NCI-H526 treated with DMSO at 0.1 percent for 48 hours (cell line): ENCODE measurements at regions not wholly inside any gene's neighbourhood (a gene's known extent, or its start where the extent isn't known, plus 50 kb on each side); places are given as distances from the start of the nearest gene placed in this dataset.
"Not testable (repeated sequence)": the region's sequence is repeated elsewhere in the genome, so short reads cannot be mapped to it uniquely, and the experiment has no call there.

Experiments
- DNase-seq: peaks from one replicate; lab custom pipeline; 2025; lab: John Stamatoyannopoulos, UW

DNA sequence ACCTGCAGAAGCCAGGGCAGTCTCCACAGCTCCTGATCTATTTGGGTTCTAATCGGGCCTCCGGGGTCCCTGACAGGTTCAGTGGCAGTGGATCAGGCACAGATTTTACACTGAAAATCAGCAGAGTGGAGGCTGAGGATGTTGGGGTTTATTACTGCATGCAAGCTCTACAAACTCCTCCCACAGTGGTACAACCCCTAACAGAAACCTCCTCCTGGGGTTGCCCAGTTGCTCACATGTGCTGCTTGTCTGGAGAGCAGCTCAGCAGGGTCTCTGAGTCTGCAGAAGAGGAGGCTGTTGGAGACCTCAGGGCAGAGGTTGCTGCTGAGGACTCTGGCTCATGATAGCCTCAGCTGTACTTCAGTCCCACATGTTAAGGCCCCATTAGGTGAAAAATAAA lies 1269.1 kb downstream of the RPIA start:
- DNase-seq: not testable (repeated sequence)

- DNase-seq: not testable (repeated sequence)
Measured at GRCh38 chr2:89968567-89968966, 1277.1 kb downstream of the RPIA start.

- DNase-seq: not testable (repeated sequence)
Measured at GRCh38 chr2:89969190-89969589, 1277.7 kb downstream of the RPIA start.

DNA sequence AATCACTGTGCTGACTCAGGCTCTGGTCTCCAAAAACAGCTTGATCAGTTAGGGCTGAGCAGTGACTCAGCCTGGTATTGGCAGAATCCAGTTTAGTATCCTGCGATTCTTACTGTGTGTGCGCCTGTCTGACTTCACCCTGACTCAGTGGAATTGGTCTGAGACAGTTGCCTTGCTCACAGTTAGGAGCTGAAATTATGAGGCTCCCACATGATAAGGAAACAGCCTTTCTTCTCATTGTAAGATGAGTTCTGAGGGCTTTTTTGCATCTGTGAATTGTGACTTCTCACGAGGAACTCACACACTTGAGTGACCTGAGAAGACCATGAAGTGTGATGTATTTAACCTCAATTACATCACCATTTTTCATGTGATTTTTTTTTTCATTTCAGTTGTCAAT lies 1282.4 kb downstream of the RPIA start:
- not testable (repeated sequence) for DNase-seq

- DNase-seq: not testable (repeated sequence)
Measured at GRCh38 chr2:89979826-89980537, 1288.5 kb downstream of the RPIA start.

GRCh38 chr2:89982246-89982645 lies 1290.8 kb downstream of the RPIA start:
- DNase-seq: not testable (repeated sequence)

DNA sequence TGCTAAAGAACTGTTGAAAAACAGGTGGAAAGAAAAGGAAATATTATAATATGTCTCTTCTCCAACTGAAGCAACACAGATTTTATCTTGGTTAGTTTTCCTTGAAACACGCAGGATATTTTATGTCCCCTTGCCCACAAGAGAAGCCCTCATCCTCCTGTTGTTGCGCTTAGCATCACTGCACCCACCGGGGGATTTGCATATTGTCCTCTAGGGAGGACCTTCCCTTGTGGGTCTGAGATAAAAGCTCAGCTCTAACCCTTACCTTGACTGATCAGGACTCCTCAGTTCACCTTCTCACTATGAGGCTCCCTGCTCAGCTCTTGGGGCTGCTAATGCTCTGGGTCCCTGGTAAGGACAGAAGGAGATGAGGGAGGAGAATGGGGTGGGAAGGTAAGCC lies 1294.2 kb downstream of the RPIA start:
- DNase-seq: not testable (repeated sequence)

DNA sequence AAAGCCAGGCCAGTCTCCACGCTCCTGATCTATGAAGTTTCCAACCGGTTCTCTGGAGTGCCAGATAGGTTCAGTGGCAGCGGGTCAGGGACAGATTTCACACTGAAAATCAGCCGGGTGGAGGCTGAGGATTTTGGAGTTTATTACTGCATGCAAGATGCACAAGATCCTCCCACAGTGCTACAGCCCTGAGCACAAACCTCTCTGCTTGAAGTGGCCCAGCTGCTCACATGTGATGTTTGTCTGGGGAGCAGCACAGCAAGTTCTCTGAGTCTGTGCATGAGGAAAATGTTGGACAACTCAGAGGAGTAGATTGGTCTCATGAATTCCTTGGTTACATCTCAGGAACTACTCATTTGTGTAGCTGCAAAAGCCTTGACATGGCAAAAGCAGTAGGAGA lies 1295.1 kb downstream of the RPIA start:
- not testable (repeated sequence) for DNase-seq

DNA sequence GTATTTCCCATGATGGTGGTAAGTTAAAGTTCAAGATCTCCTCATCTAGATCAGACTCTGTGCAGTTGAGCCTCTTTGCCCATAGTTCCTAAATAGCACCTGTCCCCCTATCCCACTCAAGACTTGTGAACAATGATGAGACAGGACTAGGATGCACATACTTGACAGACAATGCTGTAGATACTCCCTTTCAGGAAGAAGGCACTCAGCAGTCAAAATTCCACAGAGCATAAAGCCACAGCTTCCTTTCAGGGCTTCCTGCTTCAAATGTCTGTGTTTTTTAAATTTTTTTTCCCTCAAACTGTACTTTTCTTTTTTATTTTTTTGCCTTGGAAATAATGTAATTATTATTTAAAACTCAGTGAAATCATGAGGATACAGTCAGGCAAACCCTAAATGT lies 1305.3 kb downstream of the RPIA start:
- DNase-seq: not testable (repeated sequence)

- not testable (repeated sequence) for DNase-seq
Measured at GRCh38 chr2:90004553-90004952, 1313.1 kb downstream of the RPIA start.

DNA sequence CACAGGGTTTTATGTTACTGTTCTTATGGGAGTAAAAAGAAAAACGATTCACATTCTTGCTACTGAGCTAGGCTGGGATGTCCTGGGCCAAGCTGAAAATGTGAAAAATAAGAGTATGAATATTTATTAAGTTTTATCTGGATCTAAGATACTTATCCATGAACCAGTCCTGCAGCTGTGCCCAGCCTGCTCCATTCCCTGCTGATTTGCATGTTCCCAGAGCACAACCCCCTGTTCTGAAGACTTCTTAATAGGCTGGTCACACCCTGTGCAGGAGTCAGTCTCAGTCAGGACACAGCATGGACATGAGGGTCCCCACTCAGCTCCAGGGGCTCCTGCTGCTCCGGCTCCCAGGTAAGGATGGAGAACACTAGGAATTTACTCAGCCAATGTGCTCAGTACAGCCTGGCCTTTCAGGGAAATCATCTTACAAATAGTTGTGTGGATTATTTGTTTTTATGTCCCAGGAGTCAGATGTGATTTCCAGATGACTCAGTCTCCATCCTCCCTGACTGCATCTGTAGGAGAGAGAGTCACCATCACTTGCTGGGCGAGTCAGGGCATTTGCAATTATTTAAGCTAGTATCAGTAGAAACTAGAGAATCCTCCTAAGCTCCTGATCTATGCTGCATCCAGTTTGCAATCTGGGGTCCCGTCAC lies 1319.1 kb downstream of the RPIA start:
- DNase-seq: not testable (repeated sequence)

GRCh38 chr2:90011101-90011443 lies 1319.6 kb downstream of the RPIA start:
- DNase-seq: not testable (repeated sequence)

- DNase-seq: not testable (repeated sequence)
Measured at GRCh38 chr2:90019908-90020307, 1328.4 kb downstream of the RPIA start.

- DNase-seq: not testable (repeated sequence)
Measured at GRCh38 chr2:90021234-90021633, 1329.8 kb downstream of the RPIA start.

GRCh38 chr2:90027231-90027643 lies 1335.8 kb downstream of the RPIA start:
- not testable (repeated sequence) for DNase-seq

GRCh38 chr2:90028381-90029079 lies 1337.1 kb downstream of the RPIA start:
- not testable (repeated sequence) for DNase-seq

- DNase-seq: not testable (repeated sequence)
Measured at GRCh38 chr2:90029080-90029428, 1337.6 kb downstream of the RPIA start.

GRCh38 chr2:90032269-90032668 lies 1340.8 kb downstream of the RPIA start:
- DNase-seq: not testable (repeated sequence)

GRCh38 chr2:90036335-90036734 lies 1344.9 kb downstream of the RPIA start:
- not testable (repeated sequence) for DNase-seq

- DNase-seq: not testable (repeated sequence)
Measured at GRCh38 chr2:90039093-90039492, 1347.6 kb downstream of the RPIA start.

- DNase-seq: not testable (repeated sequence)
Measured at GRCh38 chr2:90047776-90048175, 1356.3 kb downstream of the RPIA start.

DNA sequence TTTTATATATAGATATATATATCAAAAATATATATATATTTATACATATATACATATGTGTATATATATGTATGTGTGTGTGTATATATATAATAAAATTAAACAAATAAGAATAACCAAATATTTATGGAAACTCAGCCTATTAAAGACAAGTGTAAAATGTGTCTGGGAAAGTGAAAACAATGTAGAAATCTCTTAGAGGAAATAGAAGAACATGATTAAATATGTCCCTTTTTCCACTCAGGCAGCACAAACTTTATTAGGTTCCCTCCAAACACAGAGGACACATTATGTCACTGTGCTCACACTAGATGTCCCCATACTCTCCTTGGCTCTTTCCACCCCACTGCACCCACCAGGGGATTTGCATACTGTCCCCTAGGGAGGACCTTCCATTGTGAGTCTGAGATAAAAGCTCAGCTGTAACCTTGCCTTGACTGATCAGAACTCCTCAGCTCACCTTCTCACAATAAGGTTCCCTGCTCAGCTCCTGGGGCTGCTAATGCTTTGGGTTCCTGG lies 1360.7 kb downstream of the RPIA start:
- not testable (repeated sequence) for DNase-seq
